ENCODE measurements at regions not wholly inside any gene's neighbourhood (a gene's known extent, or its start where the extent isn't known, plus 50 kb on each side); places are given as distances from the start of the nearest gene placed in this dataset.

DNA sequence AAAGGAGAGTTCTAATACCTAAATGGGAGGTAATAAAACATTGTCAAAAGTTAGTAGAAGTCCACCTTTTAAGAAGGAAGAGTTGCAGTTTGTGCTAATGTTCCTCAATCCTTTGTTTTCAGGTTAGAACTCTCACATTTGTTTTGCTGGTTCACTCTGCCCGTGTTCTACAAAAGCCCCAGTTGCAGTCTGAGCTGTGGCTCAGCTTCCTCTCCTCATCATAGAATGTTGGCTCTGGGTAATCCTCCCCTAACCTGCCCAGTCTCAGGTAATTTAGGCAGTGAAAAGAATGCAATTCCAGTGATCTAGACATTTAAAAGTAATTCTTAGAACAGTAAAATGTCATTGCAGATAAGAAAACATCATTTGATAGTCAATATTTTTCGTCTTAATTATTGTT lies 1410.4 kb upstream of the ZEB2 start:
- TF ChIP-seq, protein P1, sequence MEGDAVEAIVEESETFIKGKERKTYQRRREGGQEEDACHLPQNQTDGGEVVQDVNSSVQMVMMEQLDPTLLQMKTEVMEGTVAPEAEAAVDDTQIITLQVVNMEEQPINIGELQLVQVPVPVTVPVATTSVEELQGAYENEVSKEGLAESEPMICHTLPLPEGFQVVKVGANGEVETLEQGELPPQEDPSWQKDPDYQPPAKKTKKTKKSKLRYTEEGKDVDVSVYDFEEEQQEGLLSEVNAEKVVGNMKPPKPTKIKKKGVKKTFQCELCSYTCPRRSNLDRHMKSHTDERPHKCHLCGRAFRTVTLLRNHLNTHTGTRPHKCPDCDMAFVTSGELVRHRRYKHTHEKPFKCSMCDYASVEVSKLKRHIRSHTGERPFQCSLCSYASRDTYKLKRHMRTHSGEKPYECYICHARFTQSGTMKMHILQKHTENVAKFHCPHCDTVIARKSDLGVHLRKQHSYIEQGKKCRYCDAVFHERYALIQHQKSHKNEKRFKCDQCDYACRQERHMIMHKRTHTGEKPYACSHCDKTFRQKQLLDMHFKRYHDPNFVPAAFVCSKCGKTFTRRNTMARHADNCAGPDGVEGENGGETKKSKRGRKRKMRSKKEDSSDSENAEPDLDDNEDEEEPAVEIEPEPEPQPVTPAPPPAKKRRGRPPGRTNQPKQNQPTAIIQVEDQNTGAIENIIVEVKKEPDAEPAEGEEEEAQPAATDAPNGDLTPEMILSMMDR (IDR thresholded peaks at IDR 0.05) = no peak
- TF ChIP-seq EP300 (IDR thresholded peaks at IDR 0.05) = no peak
- no peak for TF ChIP-seq POLR2AphosphoS5 (IDR thresholded peaks at IDR 0.05)
- TF ChIP-seq POLR2A (IDR thresholded peaks at IDR 0.05) = no peak

Measured in sigmoid colon (tissue), 4 donors.